Lower leg skin (tissue), 3 donors: ENCODE measurements at regions not wholly inside any gene's neighbourhood (a gene's known extent, or its start where the extent isn't known, plus 50 kb on each side); places are given as distances from the start of the nearest gene placed in this dataset.

Experiments used
- CTCF ChIP-seq, 3 donors: fragments of 450-650 bp; IDR thresholded peaks; one replicate each; pipeline ENCODE4 v1.5.1; 2016; ENCODE audit warnings: antibody characterized with exemption in 3 of 3, mild to moderate bottlenecking in 3 of 3, moderate library complexity in 2 of 3
- POLR2A ChIP-seq, 2 donors: fragments of 450-650 bp; IDR thresholded peaks; one replicate each; pipeline ENCODE4 v1.6.1; 2016 to 2017; ENCODE audit warnings: antibody characterized with exemption in 2 of 2, mild to moderate bottlenecking in 1 of 2, moderate library complexity in 1 of 2

- TF ChIP-seq CTCF (IDR thresholded peaks at IDR 0.05) (no peak), POLR2A (IDR thresholded peaks at IDR 0.05) (no peak)
Measured at GRCh38 chr10:4001811-4002210, 216.8 kb upstream of the KLF6 start.
